ENCODE measurements at regions not wholly inside any gene's neighbourhood (a gene's known extent, or its start where the extent isn't known, plus 50 kb on each side); places are given as distances from the start of the nearest gene placed in this dataset.

DNA sequence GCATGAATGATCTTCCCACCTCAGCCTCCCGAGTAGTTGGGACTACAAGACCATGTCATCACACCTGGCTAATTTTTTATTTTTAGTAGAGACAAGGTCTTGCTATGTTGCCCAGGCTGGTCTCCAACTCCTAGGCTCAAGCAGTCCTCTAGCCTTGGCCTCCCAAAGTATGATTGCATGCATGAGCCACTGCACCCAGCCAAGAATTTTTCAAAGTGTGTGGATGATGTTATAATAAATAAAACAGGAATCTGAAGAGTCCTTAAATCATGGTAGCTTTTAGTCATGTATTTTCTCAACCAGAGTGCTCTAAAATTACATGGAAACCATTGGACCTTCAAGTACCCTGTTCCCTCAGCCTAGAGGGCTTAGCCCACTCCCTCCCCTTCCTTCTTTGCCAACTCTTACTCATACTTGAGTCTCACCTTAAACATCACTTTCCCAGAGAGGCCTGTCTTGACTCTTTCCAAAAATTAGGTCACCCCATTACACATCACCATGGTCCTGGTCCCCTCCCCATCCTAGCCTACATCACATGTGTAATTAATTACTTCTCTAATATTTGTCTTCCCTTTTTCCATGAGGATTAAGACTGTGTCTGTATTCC is 52.2 kb upstream of the BICDL1 start:
- TF ChIP-seq CTCF (IDR thresholded peaks at IDR 0.05) (no peak), POLR2A (IDR thresholded peaks at IDR 0.05) (no peak)
